Gastroesophageal sphincter (tissue), 4 donors: ENCODE measurements at regions not wholly inside any gene's neighbourhood (a gene's known extent, or its start where the extent isn't known, plus 50 kb on each side); places are given as distances from the start of the nearest gene placed in this dataset.

ENCODE experiments used
- ATAC-seq: fragments of 150-250 bp; one replicate; pipeline ENCODE4 v1.9.1; 2016; ENCODE audit warnings: mild to moderate bottlenecking, moderate library complexity
- H3K27ac ChIP-seq, 4 donors: fragments of 200-600 bp; sonication (generic) in 3 of 4; 1 replicate in 3 of 4; 2 replicates in 1 of 4; pipeline ENCODE4 v1.5.1; 2016 to 2019
- H3K27me3 ChIP-seq: fragments of 200-600 bp; sonication (generic); one replicate; pipeline ENCODE4 v1.5.1; 2019
- H3K36me3 ChIP-seq, 2 donors: fragments of 200-600 bp; sonication (generic); one replicate each; pipeline ENCODE4 v1.5.1; 2019; ENCODE audit warnings: control low read depth in 1 of 2
- H3K4me1 ChIP-seq, 3 donors: fragments of 200-600 bp; sonication (generic); 1 replicate in 2 of 3; 2 replicates in 1 of 3; pipeline ENCODE4 v1.5.1; 2016 to 2019; ENCODE audit warnings: control low read depth in 2 of 3
- H3K4me3 ChIP-seq, 2 donors: fragments of 200-600 bp; sonication (generic); one replicate each; pipeline ENCODE4 v1.5.1; 2019; ENCODE audit warnings: mild to moderate bottlenecking in 1 of 2, moderate library complexity in 1 of 2
- H3K9me3 ChIP-seq, 3 donors: fragments of 200-600 bp; sonication (generic); one replicate each; pipeline ENCODE4 v1.5.1; 2017 to 2019; ENCODE audit warnings: control low read depth in 2 of 3
- EP300 ChIP-seq: sonication (generic); formaldehyde crosslinking; IDR thresholded peaks from one replicate; pipeline ENCODE4 v1.6.1; 2017; ENCODE audit warnings: antibody characterized with exemption, mild to moderate bottlenecking
- POLR2A ChIP-seq, 2 donors: fragments of 450-650 bp; IDR thresholded peaks; one replicate each; pipeline ENCODE4 v1.6.1; 2017; ENCODE audit warnings: antibody characterized with exemption in 2 of 2, mild to moderate bottlenecking in 2 of 2, moderate library complexity in 1 of 2
- POLR2AphosphoS5 ChIP-seq: sonication (generic); formaldehyde crosslinking; IDR thresholded peaks from one replicate; pipeline ENCODE4 v1.6.1; 2017; ENCODE audit warnings: antibody characterized with exemption
- WGBS, 2 donors: methylation state at CpG; one replicate each; pipeline ENCODE4 v1.1.5; 2018; ENCODE audit warnings: low coverage in 1 of 2; 5-methylcytosine and 5-hydroxymethylcytosine counted together
- TF ChIP-seq, protein P1 (sequence below), 4 experiments: fragments of 200-600 bp in 2 of 4; fragments of 450-650 bp in 2 of 4; sonication (generic) in 1 of 4; IDR thresholded peaks; one replicate each; pipeline ENCODE4 v1.5.1; 2017 to 2019; ENCODE audit warnings: antibody characterized with exemption in 4 of 4, mild to moderate bottlenecking in 2 of 4, moderate library complexity in 2 of 4

DNA sequence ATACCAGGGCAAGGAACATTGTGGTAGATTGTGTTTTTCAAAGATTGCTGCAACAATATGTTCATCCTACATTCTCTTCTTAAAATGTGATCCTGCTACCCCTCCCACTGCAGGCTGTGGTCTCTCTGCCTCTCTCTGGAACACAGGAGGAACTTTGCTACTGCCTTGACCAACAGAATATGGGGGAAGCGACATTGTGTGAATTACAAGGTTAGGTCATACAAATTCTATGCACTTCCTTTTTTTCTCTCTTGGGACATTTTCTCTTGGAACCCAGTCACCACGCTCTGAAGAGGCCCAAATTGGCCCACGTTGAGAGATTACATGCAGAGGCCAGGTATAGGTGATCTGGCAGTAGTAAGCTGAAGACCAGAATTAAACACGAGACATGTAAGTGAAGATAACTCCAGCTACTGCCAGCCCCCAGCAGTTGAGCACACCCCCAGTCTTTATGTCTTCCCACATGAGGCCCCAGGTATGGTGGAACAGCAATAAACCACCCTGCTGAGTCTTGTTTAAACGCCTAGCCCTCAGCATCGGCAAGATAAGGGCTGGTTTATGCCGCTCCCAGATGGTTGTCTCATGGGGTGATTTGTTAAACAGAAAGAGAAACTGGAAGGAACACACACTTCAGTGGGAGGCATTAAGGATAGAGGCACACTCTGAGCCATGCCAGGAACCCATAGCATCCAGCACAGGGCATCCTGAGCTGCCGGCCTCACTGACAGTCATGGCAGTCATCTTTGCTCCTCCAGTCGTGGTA lies 59.9 kb downstream of the FAM43A start:
- TF ChIP-seq POLR2AphosphoS5 (no peak), EP300 (no peak), POLR2A (IDR thresholded peaks at IDR 0.05) (no peak)
- TF ChIP-seq, protein P1, sequence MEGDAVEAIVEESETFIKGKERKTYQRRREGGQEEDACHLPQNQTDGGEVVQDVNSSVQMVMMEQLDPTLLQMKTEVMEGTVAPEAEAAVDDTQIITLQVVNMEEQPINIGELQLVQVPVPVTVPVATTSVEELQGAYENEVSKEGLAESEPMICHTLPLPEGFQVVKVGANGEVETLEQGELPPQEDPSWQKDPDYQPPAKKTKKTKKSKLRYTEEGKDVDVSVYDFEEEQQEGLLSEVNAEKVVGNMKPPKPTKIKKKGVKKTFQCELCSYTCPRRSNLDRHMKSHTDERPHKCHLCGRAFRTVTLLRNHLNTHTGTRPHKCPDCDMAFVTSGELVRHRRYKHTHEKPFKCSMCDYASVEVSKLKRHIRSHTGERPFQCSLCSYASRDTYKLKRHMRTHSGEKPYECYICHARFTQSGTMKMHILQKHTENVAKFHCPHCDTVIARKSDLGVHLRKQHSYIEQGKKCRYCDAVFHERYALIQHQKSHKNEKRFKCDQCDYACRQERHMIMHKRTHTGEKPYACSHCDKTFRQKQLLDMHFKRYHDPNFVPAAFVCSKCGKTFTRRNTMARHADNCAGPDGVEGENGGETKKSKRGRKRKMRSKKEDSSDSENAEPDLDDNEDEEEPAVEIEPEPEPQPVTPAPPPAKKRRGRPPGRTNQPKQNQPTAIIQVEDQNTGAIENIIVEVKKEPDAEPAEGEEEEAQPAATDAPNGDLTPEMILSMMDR (IDR thresholded peaks at IDR 0.05): no peak
- Histone ChIP-seq H3K4me3 (no peak overlapping the region), H3K36me3 (no peaks in the 10 kb centered on the region), H3K9me3 (no peaks in the 10 kb centered on the region), H3K27ac (no peak overlapping the region), H3K4me1 (no peaks in the 10 kb centered on the region), H3K27me3 (peaks cover 12% of the 10 kb centered on the region)
- 84 to 97% methylated on average over 6 to 8 of the region's 9 CpGs for WGBS, 2 donors
- ATAC-seq: no peak

DNA sequence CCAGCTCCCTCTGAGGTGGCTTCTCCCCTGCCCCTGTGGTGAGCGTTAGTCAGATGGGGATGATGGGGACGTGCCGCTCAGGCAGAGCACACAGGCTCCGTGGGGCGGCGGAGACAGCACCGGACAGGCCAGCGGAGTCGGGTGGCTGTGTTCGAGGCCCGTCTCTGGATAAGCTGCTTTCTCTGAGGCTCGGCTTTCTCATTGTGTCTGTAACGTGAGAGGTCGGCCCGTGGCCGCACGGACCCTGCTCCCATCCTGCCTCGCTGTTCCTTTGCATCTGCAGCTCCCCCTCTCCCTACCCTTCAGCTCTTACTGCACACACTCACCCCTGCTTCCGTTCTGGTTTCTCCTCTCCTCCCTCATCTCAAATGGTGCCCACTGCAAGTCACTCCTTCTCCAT lies 62.5 kb downstream of the FAM43A start:
- H3K27me3 ChIP-seq: peaks cover 4% of the 10 kb centered on the region
- TF ChIP-seq POLR2A (IDR thresholded peaks at IDR 0.05) (no peak), POLR2AphosphoS5 (no peak)
- TF ChIP-seq, protein P1 (IDR thresholded peaks at IDR 0.05): no peak
- ATAC-seq: no peak
- H3K27ac ChIP-seq: no peak overlapping the region
- 66 to 79% methylated on average over 12 to 18 of the region's 19 CpGs for WGBS, 2 donors
- no peaks in the 10 kb centered on the region for H3K4me1 ChIP-seq
- no peak overlapping the region for H3K4me3 ChIP-seq
- H3K9me3 ChIP-seq: no peaks in the 10 kb centered on the region
- H3K36me3 ChIP-seq: no peaks in the 10 kb centered on the region

DNA sequence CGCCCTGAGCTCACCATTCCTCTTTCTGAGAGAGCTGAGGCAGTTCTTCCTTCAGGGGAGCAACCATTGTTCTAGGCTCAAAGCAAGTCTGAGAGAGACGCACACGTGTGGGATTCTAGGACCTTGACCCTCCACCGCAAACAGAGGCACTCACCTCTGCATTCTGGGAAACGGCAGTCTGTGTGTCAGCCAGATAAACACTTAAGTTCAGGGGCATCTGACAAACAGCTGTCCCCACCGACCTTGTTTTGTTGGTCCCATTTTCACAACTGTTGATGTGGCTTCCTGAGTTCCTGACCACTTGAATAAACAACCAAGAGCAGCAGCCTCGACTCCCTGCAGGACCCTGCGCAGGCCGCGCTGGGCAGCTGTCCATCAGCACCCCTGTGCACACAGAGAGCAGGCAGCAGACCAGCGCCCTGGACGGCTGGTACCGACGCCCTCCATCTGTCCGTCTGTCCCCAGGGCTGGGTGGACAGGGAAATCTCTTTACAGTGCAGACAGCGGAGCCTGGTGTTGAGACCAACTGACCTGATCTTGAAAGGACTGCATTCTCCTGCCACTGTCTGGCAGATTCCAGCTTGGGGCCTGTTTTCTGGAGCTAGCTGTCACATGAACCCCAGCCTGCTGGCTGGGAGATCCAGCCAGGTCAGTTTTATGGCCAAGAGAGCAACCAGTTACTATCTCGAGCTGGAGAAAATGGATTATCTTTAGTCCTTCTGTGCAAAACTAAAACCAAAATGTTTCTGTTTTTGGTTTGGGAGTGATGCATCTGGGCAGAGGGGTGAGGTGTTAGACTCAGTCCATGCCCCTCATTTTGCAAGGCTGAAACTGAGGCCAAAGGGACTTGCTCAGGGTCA lies 64.2 kb downstream of the FAM43A start:
- no peaks in the 10 kb centered on the region for H3K9me3 ChIP-seq
- ATAC-seq: no peak
- no peaks in the 10 kb centered on the region for H3K4me1 ChIP-seq
- no peak for TF ChIP-seq POLR2AphosphoS5
- no peak for TF ChIP-seq POLR2A (IDR thresholded peaks at IDR 0.05)
- TF ChIP-seq EP300: no peak
- TF ChIP-seq, protein P1 (IDR thresholded peaks at IDR 0.05): no peak
- no peaks in the 10 kb centered on the region for H3K36me3 ChIP-seq
- H3K4me3 ChIP-seq: no peak overlapping the region
- H3K27ac ChIP-seq: no peak overlapping the region
- peaks cover 4% of the 10 kb centered on the region for H3K27me3 ChIP-seq
- 84% methylated on average over 6 of the region's 17 CpGs; no CpG with 5 or more reads in 1 of the 2 donors for WGBS, 2 donors

DNA sequence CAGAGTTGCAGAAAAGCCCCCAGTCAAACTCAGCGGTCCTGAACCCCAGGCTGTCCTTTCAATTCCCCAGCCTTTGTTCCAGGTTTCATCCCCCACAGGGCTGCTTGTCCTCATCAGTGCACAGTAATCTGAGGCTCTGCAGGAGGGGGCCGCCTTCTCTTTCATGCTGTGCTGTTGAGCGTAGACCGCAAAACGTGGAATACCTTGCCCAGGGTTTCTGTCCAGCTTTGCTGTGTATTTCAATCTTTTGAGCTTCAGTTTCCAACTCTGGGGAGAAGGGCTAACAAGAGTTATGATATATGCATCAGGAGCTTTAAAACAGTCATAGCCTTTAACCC lies 64.8 kb downstream of the FAM43A start:
- 70 to 88% methylated on average over 4 to 5 of the region's 5 CpGs for WGBS, 2 donors
- ATAC-seq: no peak

More for the DNA sequence above, 64.8 kb downstream of the FAM43A start:
- H3K27me3 ChIP-seq: peaks cover 4% of the 10 kb centered on the region
- H3K4me1 ChIP-seq: no peaks in the 10 kb centered on the region
- H3K9me3 ChIP-seq: no peaks in the 10 kb centered on the region
- H3K36me3 ChIP-seq: no peaks in the 10 kb centered on the region
- H3K4me3 ChIP-seq: no peak overlapping the region
- no peak for TF ChIP-seq POLR2A (IDR thresholded peaks at IDR 0.05)
- TF ChIP-seq POLR2AphosphoS5: no peak
- TF ChIP-seq EP300: no peak
- TF ChIP-seq, protein P1 (IDR thresholded peaks at IDR 0.05): no peak
- H3K27ac ChIP-seq: no peak overlapping the region
